ENCODE measurements at regions not wholly inside any gene's neighbourhood (a gene's known extent, or its start where the extent isn't known, plus 50 kb on each side); places are given as distances from the start of the nearest gene placed in this dataset.

GRCh38 chr4:4680758-4681157 lies 138.9 kb upstream of the STX18 start:
- H3K4me1 ChIP-seq, result peaks cover 0 to 6% (median 2%) of the 10 kb centered on the region in 4 donors
- no peak overlapping the region for H3K4me3 ChIP-seq
- TF ChIP-seq CTCF (IDR thresholded peaks at IDR 0.05), result no peak
- intact Hi-C loops (cut with DNase I; ENCODE audit: low total_unique reads), result no loop called here
- DNase-seq, result no peak
- no peaks in the 10 kb centered on the region for H3K27me3 ChIP-seq
- no peaks in the 10 kb centered on the region for H3K9me3 ChIP-seq
- no peak overlapping the region for H3K27ac ChIP-seq
- H3K36me3 ChIP-seq, result no peaks in the 10 kb centered on the region

- Histone ChIP-seq H3K36me3 (no peaks in the 10 kb centered on the region), H3K4me3 (no peak overlapping the region), H3K27ac (no peak overlapping the region), H3K9me3 (no peaks in the 10 kb centered on the region), H3K4me1 (peaks cover 0 to 6% (median 2%) of the 10 kb centered on the region in 4 donors), H3K27me3 (no peaks in the 10 kb centered on the region)
- intact Hi-C loops (cut with DNase I; ENCODE audit: low total_unique reads), result no loop called here
- TF ChIP-seq CTCF (IDR thresholded peaks at IDR 0.05), result no peak
- no peak for DNase-seq
Measured at GRCh38 chr4:4680243-4680642, 138.4 kb upstream of the STX18 start.

- H3K4me3 ChIP-seq, result peak overlapping the region in 1 of 2 donors; percentile 16
- no peaks in the 10 kb centered on the region for H3K27me3 ChIP-seq
- peaks cover 0 to 6% (median 2%) of the 10 kb centered on the region in 4 donors for H3K4me1 ChIP-seq
- no peak overlapping the region for H3K27ac ChIP-seq
- peak in 1 of 2 donors; percentile 33 for DNase-seq
- no peaks in the 10 kb centered on the region for H3K36me3 ChIP-seq
- H3K9me3 ChIP-seq, result no peaks in the 10 kb centered on the region
- TF ChIP-seq CTCF (IDR thresholded peaks at IDR 0.05), result peak in 1 of 2 experiments; percentile 32
- intact Hi-C loops (cut with DNase I; ENCODE audit: low total_unique reads), result no loop called here
Measured at GRCh38 chr4:4677556-4678522, 136.0 kb upstream of the STX18 start.

GRCh38 chr4:4675641-4676040 lies 133.8 kb upstream of the STX18 start:
- Histone ChIP-seq H3K4me3 (no peak overlapping the region), H3K4me1 (peaks cover 0 to 6% (median 2%) of the 10 kb centered on the region in 4 donors), H3K27me3 (no peaks in the 10 kb centered on the region), H3K27ac (no peak overlapping the region), H3K36me3 (no peaks in the 10 kb centered on the region), H3K9me3 (no peaks in the 10 kb centered on the region)
- no peak for DNase-seq
- no peak for TF ChIP-seq CTCF (IDR thresholded peaks at IDR 0.05)
- intact Hi-C loops (cut with DNase I; ENCODE audit: low total_unique reads), result no loop called here

- Histone ChIP-seq H3K27me3 (no peaks in the 10 kb centered on the region), H3K4me3 (no peak overlapping the region), H3K36me3 (no peaks in the 10 kb centered on the region), H3K9me3 (no peaks in the 10 kb centered on the region), H3K27ac (no peak overlapping the region), H3K4me1 (peaks cover 0 to 6% (median 2%) of the 10 kb centered on the region in 4 donors)
- no peak for DNase-seq
- no peak for TF ChIP-seq CTCF (IDR thresholded peaks at IDR 0.05)
- intact Hi-C loops (cut with DNase I; ENCODE audit: low total_unique reads), result no loop called here
Measured at GRCh38 chr4:4675051-4675581, 133.3 kb upstream of the STX18 start.
